Daoy (cell line): ENCODE measurements at regions not wholly inside any gene's neighbourhood (a gene's known extent, or its start where the extent isn't known, plus 50 kb on each side); places are given as distances from the start of the nearest gene placed in this dataset.
"Not testable (repeated sequence)": the region's sequence is repeated elsewhere in the genome, so short reads cannot be mapped to it uniquely, and the experiment has no call there.

Experiments
- DNase-seq: peaks from one replicate; pipeline ENCODE4 v3.0.0-alpha.2; 2015; ENCODE audit warnings: low read depth

- DNase-seq, result no peak
These were observed 526.7 kb upstream of the NRP1 start for GRCh38 chr10:33861016-33861704.

DNA sequence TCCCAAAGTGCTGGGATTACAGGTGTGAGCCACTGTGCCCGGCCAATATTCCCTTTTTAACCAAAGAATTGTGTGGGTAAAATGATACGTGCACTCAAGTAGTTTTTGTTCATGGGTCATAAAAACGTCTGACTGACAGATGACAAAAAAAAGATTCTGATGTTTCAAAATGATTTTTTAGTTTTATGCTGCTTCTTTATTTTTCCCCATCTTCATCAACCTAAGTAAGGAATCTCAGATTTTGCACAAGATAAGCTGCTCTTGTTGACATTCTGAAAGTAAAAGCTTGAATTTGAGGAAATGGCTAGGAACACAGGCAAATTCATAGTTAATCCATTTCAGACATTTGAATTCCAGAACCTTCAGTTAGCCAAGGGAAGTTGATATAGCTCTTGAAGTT lies 526.1 kb upstream of the NRP1 start:
- DNase-seq, result no peak

- DNase-seq, result no peak
These were observed 525.0 kb upstream of the NRP1 start for GRCh38 chr10:33859319-33860022.

DNA sequence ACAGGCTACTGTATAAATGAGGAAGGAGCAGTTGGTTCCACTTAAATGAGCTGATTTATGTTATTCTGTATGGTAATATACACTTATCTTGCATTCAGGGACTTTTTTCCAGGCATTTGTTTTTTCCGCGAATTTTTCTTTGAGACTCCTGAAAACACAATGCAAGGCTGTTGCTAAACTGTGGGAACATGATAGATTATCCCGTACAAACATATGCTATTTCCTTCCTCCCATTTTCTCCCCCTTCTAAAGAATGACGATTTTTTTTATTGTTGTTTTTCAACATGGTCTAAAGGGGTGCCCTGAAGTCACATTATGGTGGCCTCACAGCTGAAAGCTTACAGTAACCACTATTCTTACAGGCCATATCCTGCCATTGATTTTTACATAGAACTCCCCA lies 523.9 kb upstream of the NRP1 start:
- no peak for DNase-seq

DNA sequence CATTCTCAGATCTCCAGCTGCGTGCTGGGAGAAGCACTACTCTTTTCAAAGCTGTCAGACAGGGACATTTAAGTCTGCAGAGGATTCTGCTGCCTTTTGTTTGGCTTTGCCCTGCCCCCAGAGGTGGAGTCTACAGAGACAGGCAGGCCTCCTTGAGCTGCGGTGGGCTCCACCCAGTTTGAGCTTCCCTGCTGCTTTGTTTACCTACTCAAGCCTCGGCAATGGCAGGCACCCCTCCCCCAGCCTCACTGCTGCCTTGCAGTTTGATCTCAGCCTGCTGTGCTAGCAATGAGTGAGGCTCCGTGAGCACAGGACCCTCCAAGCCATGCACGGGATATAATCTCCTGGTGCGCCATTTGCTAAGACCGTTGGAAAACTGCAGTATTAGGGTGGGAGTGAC lies 518.8 kb upstream of the NRP1 start:
- DNase-seq, result not testable (repeated sequence)

GRCh38 chr10:33843379-33843778 lies 508.9 kb upstream of the NRP1 start:
- DNase-seq, result no peak

GRCh38 chr10:33841678-33842077 lies 507.2 kb upstream of the NRP1 start:
- DNase-seq, result no peak

GRCh38 chr10:33838731-33839130 lies 504.3 kb upstream of the NRP1 start:
- no peak for DNase-seq

GRCh38 chr10:33837736-33838135 lies 503.3 kb upstream of the NRP1 start:
- no peak for DNase-seq

DNA sequence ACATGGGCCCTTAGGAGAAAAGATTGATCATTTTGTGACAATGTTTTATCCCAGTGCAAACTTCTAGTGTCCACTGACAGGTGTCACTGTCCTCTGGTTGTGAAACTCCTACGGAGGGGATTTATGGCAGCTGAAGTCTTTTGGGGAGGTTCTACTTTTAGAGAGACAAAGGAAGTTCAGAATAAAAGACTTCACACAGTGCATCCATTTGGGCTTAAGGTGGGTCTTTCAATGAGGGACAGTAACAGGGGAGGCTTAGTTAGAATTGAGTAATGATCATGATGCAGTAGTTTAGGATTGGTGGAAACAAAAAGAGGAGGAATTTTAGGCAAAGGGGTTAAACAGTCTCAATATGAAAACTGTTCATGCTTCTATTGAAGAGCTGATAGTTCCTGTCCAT lies 501.1 kb upstream of the NRP1 start:
- DNase-seq, result no peak

GRCh38 chr10:33833566-33833965 lies 499.1 kb upstream of the NRP1 start:
- DNase-seq, result no peak

DNA sequence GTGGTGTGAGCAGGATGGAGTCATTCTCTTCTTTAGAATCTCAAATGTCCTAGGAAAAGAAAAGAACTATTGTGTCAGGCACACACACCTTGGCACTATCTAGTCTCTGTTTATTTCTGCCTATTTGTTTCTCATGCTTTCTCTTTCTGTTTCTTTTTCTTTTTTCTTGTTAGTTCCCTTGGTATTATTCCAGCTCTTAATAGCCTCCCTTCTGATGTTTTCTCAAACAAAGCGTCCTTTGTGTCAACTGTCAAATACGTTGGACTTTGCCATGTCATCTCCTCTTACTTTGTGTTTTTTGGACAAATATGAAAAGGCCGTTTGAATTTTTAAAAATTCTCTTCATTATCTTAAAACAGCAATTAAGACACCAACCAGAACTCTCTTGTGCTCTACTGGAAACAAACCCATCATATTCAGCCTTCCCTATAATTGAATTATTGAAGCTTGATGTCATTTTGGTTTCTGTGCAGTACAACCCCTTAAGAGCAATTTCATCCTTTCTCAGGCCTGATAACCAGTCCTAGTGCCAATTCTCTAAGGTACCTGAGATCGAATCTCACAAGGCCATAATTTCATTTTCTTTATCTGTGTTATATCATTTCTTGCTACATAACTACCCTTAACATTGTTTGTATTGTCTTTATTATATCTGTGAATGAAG lies 497.8 kb upstream of the NRP1 start:
- DNase-seq, result no peak

DNA sequence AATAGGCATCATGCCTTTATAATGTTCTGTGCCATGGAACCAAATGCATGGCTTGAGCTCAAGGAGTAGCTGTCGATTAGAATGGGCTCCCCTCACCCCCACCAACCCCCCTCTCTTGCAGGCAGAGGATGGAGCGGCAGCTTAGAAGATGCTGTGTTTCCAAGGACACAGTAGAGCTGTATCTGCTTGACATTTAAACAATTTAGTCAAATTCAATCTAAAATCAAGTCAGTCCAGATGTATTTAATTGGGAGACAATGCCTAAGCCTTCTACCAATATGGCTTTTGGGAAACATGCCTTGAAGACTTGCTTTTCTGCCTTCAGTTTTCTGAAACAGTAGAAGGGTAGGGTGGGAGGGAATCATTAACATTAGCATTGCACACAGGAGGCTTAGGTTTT lies 497.1 kb upstream of the NRP1 start:
- no peak for DNase-seq

- not testable (repeated sequence) for DNase-seq
These were observed 495.4 kb upstream of the NRP1 start for GRCh38 chr10:33829899-33830298.

- DNase-seq, result no peak
These were observed 494.1 kb upstream of the NRP1 start for GRCh38 chr10:33828592-33828991.

DNA sequence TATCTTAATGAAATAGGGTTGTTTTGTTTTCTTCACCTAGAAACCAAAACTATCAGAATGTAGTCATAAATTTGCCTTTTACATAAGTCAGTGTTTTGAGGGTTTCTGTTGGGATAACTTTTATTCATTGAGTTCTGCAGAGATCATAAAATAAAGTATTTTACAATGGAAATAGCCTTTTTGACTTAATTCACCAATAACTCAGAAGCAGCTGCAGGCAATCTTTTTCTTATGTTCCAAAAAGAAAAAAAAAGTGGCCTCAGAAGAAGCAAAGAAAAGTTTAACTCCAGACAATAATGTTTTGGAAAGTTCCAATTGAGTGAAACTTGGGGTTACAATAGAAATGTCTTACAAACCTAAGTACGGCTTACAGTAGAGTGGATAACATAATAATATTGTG lies 491.7 kb upstream of the NRP1 start:
- no peak for DNase-seq

- DNase-seq, result no peak
These were observed 488.3 kb upstream of the NRP1 start for GRCh38 chr10:33822774-33823173.

GRCh38 chr10:33820531-33820930 lies 486.1 kb upstream of the NRP1 start:
- DNase-seq, result no peak

DNA sequence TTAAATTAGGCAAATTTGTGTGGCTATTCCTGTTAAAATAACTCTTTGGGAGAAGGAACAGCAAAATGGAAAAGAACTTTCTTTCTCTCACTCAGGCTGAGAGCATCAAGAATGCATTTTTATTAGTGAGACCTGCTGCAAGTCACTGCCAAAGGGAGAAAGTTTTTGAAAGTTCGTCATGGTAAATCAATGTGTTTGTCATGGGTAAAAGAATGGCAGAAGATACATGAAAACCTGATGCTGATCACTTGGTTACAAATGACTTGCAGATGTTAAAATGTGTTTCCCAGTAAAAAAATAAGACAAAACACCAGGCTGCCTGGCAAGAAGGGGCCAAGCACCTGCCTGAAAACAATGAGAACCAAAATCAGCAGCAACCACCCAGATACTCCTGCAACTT lies 484.7 kb upstream of the NRP1 start:
- no peak for DNase-seq

DNA sequence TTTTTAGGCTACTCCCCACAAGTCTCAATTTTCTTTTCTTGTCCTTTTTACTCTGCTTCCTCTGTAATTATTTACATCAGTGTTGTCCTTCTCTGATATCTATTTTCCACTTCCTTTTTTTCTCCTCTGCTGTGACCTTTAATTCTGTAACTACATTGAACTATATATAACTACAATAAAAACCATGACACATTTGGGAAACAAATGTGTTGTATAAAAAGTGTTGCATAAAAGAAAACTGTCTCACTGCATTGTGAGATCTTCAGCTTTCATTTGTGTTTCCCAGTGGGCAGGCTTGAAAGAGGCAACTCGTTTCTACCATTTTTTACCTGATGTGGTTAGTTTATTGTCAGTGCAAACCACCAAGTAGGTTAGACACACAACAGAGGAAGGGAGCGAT lies 483.9 kb upstream of the NRP1 start:
- no peak for DNase-seq

DNA sequence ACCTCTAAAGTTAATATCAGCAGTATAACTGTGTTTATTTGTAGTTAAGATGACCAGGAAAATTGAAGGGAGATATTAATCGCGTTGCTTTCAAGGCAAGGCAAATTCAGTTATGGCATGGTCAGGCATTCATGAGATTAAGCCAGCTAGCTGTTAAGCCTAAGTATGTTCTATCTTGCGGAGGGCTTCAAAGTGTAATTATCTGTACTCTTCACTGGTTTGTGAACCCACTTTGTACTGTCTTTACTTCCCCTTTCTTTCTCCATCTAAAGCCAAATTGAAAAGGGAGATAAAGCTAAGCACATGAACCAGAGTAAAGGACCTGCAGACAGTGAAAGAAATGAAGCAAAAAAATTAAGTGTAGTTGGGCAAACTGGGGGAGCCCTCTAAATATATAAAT lies 483.1 kb upstream of the NRP1 start:
- DNase-seq, result no peak

- DNase-seq, result no peak
These were observed 481.3 kb upstream of the NRP1 start for GRCh38 chr10:33815776-33816175.

- no peak for DNase-seq
These were observed 479.4 kb upstream of the NRP1 start for GRCh38 chr10:33813871-33814270.
